Stimulated activated CD8-positive, alpha-beta memory T cell treated with anti-CD3 and anti-CD28 coated beads, Interleukin-7, amount 100 ng/mL, for 48 hours (primary cell): ENCODE measurements at regions not wholly inside any gene's neighbourhood (a gene's known extent, or its start where the extent isn't known, plus 50 kb on each side); places are given as distances from the start of the nearest gene placed in this dataset.
A peak's percentile ranks its signal among the peaks of the same experiment; 100 is the strongest.
"Not testable (repeated sequence)": the region's sequence is repeated elsewhere in the genome, so short reads cannot be mapped to it uniquely, and the experiment has no call there.

Source experiments
- DNase-seq, 2 donors: peaks; one replicate each; pipeline ENCODE4 v3.0.0-alpha.2; 2020; ENCODE audit warnings: low read depth in 1 of 2; ENCODE audit errors: extremely low read depth in 1 of 2

DNA sequence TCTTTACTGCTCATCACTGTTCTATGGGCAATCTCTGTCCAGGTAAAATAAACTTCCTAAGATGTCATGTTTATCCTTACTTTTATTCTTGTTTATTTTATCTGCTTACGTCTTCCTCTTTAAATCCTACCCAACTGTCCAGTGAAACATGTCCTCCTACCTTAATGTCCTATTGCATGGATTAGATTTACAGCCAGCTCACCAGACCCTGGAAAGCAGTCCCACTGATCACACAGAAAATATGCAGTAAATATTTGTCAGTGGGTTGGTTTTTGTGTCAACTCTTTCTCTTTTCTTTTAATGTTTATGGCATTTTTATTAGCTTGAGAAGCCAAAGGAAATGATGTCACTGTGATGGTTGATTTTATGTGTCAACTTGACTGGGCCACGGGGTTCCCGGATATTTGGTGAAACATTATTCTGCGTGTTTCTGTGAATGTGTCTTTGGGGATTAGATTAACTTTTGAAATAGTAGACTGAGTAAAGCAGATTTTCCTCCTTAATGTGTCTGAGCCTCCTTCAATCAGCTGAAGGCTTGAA is 258.3 kb downstream of the SRGAP2C start:
- DNase-seq: no peak

DNA sequence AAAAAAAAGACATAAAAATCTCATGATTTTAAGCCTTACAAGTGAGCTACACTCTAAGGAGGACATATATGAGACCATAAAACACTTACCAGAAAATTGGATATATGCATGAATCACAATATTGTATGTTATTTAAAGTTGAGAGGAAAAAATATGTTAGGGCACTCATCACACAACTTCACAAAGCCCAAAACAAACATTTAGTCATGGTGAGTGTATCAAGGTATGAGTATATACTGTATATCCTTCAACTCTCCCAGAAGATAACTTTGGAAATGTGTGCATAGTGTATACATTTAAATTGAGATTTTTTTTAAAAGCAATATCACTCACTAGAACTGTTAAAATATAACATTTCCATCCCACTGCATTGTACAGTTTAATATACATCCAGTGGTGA is 259.3 kb downstream of the SRGAP2C start:
- DNase-seq: no peak

DNA sequence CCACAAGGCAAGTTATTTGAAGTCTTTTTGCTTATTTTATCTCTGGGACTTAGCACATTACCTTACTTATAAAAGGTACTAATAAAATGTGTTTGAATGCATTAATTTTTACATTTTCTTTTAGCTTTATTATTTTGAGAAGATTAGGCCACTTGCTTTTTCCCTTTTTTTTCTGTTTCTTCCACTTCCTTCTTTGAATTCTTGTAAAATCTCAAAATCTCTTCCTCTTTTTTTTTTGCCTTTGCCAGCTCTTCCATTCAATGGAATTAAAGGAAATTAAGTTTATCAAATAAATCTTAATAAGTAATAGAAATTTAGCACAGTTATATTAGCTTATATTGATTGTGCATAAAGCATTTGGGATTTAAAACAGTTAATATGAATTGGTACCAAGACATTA is 260.9 kb downstream of the SRGAP2C start:
- no peak for DNase-seq

DNA sequence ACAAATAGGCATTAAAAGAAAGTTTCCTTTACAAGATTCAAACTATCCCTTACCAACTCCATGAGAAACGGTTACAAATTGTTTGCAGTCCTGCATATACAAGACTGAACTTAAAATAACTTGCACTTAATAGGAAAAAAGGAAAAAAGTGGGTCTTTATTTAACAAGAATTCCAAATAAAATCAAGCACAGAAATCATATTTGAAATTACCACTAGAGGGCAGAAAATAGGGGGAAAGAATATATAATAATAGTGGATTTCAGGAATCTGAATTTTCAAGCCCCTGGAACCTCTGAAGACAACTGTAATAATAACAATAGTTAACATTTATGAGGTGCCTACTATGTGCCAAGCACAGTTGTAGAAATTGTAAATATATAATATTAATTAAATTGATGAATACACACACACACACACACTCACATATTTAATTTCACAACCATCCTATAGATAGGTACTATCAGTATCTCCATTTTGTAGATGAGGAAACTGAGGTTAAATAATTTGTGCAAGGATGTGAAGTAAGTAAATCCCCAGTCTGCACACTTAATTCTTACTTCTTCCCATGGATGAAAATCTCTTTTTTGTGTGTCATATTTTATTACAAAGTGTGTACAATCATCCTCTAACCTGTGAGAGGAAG is 262.6 kb downstream of the SRGAP2C start:
- not testable (repeated sequence) for DNase-seq

DNA sequence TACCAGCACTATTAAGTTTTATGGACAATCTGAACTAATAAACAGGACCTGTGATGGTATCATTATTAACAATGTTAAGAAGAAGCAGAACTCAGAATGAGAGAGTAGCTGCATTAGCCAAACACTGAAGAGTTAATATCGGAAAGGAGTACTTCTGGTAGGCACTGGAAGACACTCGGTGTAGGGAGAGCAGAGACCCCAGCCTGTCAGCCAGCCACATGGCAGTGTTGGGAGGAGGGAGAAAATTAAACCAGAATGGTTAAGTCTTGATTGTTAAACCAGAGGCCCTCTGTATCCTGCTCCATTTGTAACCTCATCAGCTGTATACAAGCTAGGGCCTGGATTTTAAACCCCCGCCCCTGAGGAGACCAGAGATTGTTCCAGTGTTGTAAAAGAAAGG is 263.3 kb downstream of the SRGAP2C start:
- not testable (repeated sequence) for DNase-seq

DNA sequence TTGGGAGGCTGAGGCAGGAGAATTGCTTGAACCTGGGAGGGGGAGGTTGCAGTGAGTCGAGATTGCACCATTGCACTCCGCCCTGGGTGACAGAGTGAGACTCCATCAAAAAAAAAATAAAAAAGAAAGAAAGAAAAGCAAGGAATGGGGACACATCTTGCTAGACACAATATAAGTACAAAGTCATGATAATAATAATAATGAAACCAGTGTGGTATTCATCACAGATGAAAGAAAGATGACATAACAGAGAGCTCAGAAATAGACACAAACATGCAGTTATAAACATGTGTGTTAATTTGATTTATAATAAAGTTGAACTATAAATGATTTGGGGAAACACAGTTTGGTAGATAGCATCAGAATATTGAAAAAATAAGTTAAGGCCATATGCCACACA is 264.1 kb downstream of the SRGAP2C start:
- DNase-seq: no peak

DNA sequence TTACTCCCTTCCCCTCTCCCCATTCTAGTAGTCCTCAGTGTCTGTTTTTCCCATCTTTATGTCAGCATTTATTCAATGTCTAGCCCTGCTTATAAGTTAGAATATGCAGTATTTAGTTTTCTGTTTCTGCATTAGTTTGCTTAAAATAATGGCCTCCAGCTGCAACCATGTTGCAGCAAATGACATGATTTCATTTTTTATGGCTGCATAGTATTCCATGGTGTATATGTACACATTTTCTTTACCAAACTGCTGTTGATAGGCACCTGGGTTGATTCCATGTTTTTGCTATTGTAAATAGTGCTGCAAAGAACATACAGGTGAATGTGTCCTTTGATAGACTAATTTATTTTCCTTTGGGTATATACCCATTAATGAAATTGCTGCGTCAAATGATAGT is 267.7 kb downstream of the SRGAP2C start:
- DNase-seq: no peak

DNA sequence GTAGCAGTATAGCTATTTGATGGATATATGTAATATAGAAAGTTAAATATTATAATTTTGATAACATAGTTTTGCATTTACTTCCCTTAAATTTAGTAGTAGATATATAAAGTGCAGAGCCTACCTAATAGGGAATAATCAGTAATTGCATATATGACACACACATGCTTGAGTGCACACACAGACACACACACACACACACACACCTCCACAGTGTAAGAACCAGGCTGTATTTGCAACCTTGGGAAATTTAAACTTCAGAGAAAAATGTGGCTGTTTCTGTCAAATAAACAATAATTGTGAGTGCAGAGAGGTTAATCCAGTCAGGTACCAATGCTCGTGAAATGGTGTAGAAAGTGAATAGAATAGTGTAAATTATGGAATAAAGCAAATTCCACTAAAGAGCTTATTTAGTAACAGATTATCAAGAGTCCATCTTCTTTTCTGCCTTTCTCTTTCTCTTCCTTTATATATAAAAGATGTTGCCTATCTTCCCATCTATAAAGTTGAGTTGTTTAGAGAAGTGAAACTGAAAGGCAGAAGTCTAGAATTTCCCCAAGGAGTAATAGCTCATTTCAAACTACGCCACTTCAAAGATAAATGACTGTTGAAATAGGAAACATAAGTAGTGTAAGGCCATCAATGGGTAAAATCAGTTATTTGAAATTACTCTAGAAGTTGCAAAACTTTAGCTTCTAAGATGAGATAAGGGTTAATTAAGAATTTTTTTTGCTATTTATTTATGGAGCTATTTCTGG is 273.7 kb downstream of the SRGAP2C start:
- no peak for DNase-seq

DNA sequence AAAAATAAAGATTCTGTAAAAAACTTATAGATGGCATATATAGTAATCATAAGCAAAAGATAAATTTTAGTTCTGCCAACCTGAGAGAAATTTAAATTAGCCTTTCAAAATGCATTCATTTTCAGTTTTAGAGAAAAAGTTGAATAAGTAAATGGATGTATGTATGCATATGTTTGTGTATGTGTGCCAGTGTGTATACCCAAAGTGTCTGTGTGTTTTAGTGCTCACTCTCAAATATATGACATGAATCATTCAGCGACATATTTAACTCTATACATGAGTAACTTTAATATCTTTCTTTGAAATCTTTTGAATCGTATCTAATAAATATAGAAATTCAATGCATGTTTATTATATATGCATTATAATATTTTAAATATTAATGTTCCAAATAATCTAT is 274.5 kb downstream of the SRGAP2C start:
- no peak for DNase-seq

DNA sequence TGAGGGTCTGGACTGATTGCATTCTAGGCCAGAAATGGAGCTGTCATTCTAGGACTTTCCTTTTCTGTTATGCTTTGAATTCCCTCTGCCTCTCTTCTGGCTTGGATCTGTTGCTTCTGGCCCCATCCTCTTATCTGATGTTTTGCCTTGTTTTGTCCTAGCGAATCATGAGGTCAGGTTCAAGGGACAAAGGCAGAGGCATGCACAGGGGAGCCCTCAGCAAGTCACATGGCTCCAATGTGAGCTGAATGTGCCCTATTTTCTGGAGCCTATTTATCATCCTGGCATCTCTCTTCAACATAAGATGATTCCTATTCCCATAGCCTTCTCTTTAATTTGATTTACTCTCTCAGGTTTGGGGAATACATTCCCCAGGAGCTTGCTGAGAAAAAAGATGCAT is 284.6 kb downstream of the SRGAP2C start:
- DNase-seq: not testable (repeated sequence)

DNA sequence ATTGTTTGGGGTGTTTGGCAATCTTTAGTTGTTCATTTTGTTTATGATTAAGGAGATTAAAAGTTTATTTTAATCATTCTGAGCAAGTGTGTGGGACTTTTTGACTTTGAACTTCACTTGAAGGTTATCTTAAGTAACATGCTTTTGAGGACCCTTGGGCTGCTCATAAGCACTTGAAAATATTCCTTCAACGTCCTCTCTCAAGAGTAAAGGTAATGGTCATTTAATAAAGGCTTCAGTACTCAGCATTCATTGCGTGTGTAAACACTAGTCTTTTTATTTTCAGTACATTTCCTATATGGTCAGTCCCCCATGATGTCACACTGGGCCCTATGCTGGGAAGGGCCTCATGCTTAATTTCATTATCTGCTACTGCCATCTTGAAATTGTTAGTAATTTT is 285.6 kb downstream of the SRGAP2C start:
- DNase-seq: not testable (repeated sequence)

DNA sequence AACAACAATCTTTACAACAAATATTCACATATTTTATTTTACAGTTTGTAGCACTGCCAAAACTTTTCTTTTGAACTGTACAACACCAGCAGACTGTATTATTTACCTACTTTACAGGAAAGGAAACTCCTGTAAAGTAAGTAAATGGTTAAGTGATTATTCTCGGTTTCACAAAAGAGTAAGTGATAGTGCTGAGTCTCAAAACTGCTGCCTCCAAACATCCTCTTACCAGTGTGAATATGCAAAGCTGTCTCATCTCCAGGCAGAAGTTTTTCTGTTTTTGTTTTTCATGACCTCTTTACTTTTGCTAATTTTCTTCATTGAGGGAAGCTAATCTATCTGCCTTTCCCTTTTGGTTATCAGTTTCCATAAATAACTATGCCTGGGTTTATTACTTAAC is 286.7 kb downstream of the SRGAP2C start:
- DNase-seq: no peak

DNA sequence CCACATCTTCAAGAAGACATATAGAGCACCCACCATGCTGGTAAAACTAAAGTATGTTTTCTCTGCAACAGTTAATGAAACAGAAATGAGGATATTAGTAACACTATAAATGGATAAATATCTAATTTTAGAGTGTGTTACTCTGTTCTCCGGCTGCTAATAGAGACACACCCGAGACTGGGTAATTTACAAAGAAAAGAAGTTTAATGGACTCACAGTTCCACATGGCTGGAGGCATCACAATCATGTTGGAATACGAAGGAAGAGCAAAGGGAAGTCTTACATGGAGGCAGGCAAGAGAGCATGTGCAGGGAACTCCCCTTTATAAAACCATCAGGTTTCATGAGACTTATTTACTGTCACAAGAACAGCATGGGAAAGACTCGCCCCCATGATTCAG is 287.2 kb downstream of the SRGAP2C start:
- DNase-seq: no peak

DNA sequence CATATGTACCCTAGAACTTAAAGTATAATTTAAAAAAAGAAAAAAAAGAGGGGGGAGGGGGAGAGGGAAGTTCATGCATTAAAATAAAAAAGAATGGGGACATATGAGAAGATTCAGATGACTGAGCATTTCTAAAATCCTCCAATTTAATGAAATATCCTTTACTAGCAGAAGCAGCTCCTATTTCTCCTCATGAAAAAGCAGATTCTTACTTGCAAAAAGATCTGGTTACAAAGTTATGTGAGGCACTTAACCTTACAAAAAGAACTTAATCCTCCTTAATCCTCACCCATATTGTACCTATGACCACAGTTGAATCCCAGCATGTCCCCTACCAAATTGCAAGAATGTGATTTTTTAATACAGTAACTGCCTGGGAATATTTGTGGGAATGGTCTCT is 298.5 kb downstream of the SRGAP2C start:
- no peak for DNase-seq

DNA sequence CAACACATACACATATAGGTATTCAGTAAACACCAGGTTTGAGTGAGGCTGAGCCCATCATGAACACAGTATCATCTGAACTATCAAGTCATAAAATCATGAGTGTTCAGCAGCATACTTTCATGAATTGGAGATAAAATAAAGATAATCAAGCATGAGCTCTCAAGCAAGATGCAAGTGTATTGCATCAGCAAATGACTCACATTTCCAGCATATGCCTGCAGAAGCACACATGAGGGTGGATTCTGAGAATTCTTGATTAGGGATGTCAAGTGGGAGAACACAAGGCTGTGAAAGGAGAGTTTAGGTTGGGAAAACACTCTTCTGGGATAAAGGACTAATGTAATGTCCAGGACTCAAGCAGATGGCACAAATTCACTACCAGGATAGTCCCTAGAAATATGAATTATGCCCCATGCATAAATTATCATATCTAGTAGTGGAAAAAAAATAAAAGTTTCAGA is 299.2 kb downstream of the SRGAP2C start:
- no peak for DNase-seq

DNA sequence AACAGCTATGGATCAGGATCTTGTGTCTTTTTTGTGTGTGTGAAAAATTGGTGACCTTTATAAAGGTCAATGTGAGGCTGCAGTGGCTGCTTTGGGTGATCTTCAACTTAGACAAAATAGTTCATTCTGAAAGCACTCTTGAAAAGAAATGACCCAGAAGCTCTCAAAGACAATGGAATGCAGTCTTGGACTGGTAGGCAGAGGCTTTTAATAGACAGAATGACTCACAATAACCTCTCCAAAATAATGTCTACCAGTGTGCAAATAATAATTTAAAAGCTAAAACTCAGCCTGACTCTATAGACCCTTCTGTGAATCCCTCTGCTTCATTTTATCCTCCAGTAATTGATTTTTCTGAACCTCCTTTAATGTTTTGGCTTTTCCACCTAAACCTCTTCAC is 310.0 kb downstream of the SRGAP2C start:
- not testable (repeated sequence) for DNase-seq

DNA sequence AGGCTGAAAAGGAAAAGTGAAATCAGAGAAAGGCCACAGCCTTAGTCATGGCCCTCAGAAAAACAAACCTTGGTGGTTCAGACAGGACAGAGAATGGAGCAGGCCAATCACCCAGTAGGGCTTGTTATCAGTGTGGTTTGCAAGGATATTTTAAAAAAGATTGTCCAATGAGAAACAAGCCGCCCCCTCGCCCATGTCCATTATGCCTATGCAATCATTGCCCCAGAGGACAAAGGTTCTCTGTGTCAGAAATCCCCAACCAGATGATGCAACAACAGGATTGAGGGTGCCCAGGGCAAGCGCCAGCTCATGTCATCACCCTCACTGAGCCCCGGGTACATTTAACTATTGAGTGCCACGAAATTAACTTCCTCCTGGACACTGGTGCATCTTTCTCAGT is 326.7 kb downstream of the SRGAP2C start:
- DNase-seq: peak in 1 of 2 donors; percentile 4

DNA sequence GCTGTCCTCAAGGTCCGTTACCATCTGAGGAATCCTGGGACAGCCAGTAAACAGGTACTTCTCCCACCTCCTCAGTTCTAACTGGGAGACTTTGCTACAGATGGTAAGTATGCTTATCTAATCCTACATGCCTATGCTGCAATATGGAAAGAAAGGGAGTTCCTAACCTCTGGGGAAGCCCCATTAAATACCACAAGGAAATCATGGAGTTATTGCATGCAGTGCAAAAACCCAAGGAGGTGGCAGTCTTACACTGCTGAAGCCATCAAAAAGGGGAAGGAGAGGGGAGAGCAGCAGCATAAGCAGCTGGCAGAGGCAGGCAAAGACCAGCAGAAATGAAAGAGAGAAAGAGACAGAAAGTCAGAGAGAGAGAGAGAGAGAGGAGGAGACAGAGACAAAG is 327.1 kb downstream of the SRGAP2C start:
- DNase-seq: not testable (repeated sequence)

DNA sequence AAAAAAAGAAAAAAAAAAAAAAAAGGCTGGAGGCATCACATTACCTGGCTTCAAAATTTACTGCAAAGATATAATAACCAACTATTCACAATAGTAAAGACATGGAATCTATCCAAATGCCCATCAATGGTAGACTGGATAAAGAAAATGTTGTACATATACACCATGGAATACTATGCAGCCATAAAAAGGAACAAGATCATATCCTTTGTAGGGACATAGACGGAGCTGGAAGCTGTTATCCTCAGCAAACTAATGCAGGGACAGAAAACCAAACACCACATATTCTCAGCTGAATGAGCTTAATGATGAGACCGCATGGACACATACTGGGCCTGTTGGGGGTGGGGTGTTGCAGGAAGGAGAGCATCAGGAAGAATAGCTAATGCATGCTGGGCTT is 330.5 kb downstream of the SRGAP2C start:
- no peak for DNase-seq

DNA sequence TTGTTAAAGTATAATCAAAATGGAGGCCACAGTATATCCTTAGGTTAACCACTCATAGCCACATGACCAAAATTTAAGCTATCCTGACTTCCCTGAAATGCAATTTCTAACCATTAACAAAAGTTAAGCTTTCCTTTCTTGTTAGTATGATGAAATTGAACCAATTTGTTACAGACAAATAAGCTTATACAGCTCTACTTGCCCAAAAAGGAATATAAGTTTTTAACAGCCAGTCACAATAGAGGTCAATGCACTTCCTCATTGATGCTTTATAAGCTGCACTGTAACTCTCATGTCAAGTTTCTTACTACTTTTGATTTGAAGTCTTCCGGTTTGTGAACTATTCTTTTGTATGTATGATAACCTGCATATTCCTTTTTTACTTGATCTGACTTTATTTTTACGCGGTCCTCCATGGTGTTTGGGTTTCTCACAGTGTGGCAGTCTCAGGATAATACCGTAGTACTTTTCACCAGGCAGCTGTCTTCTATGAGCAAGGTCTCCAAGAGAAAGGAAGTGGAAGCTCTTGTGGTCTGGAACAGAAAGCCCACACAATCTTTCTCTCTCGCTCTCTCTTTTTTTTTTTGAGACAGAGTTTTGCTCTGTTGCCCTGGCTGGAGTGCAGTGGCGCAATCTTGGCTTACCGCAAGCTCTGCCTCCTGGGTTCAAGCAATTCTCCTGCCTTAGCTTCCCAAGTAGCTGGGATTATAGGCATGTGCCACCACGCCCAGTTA is 331.6 kb downstream of the SRGAP2C start:
- DNase-seq: peak in 1 of 2 donors; percentile 12

DNA sequence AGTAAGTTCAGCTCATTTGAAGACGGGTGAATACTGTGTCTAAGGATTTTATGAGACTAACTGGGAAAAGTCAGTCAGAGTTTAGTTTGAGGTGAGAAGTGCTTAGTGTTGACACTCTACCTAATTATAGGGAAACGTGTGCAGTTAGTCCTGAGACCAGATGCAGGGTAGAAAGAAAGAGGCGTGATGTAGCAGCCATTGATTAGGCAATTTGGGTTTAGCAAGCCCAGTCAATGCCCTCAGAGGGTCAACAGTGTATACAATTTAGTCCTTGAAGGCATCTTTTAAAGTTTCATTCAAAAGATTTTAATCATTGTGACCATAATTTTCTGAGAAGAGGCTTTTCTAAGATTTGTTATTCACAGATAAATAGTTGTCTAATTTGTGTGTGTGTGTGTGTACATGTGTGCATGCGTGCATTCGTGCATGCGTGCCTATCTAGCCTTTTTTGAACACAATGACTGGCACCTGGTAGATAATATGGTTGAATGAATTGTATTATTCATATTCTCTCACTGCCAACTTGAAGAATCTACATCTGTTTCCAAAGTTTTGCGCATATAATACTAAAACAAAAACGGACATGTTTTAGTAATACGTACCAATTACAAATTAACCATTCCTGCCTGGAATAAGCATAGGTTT is 332.9 kb downstream of the SRGAP2C start:
- no peak for DNase-seq
